Bronchial epithelial cell (primary cell): ENCODE measurements at regions not wholly inside any gene's neighbourhood (a gene's known extent, or its start where the extent isn't known, plus 50 kb on each side); places are given as distances from the start of the nearest gene placed in this dataset.
A peak's percentile ranks its signal among the peaks of the same experiment; 100 is the strongest.

Experiments used
- DNase-seq: peaks from one replicate; pipeline ENCODE4 v3.0.0-alpha.2; 2010; ENCODE audit warnings: low read depth
- FAIRE-seq: peaks from 2 replicates; lab custom pipeline; 2011; peaks lifted over from hg19 to GRCh38; lab: Jason Lieb, UNC
- H3K27me3 ChIP-seq: 2 replicates; pipeline ENCODE4 v1.5.1; 2011; ENCODE audit warnings: low read length; ENCODE audit not compliant: control insufficient read depth, insufficient read depth
- H3K36me3 ChIP-seq: 2 replicates; pipeline ENCODE4 v1.5.1; 2011; ENCODE audit warnings: low read length; ENCODE audit not compliant: control insufficient read depth, insufficient read depth
- H3K4me3 ChIP-seq: 2 replicates; pipeline ENCODE4 v1.5.1; 2011; ENCODE audit warnings: mild to moderate bottlenecking, low read depth, low read length, control low read depth
- TF ChIP-seq, protein P1 (sequence below): IDR thresholded peaks from 2 replicates; pipeline ENCODE4 v1.5.1; 2011; ENCODE audit warnings: mild to moderate bottlenecking, moderate library complexity, low read length, control low read depth, inconsistent platforms; ENCODE audit not compliant: insufficient read depth, severe bottlenecking

DNA sequence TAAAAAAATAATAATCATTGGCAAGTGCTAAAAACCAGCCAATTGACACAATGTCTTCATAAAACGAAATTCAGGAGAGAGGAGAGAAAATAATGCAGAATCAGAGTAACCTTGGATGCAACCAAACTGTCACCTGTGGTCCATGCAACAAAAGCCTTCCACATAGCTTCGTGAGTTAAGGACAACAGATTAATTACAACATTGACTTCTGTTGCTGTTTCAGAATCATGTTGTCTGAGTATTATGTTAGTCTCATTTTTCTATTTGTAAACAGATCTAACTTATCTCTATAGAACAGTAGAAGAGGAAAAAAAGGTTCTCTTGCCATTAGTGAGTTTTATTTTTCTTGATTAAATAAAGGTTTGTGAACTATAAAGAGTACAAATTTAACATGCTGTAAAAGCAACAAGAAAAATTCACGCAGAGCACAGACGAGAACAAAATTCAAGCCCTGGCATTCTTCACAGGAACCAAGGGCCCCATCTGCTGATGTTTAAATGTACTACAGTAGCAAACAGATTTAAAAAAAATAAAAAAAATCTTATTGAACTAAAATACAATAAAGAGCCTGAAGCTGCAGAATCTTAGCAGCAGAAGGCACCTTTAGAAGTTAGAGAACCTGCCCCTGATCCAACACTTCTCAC lies 381.1 kb upstream of the PKN2 start:
- FAIRE-seq, result no peak
- Histone ChIP-seq H3K4me3 (no peak overlapping the region), H3K36me3 (no peaks in the 10 kb centered on the region), H3K27me3 (no peaks in the 10 kb centered on the region)
- peak; percentile 21 for DNase-seq
- TF ChIP-seq, protein P1, sequence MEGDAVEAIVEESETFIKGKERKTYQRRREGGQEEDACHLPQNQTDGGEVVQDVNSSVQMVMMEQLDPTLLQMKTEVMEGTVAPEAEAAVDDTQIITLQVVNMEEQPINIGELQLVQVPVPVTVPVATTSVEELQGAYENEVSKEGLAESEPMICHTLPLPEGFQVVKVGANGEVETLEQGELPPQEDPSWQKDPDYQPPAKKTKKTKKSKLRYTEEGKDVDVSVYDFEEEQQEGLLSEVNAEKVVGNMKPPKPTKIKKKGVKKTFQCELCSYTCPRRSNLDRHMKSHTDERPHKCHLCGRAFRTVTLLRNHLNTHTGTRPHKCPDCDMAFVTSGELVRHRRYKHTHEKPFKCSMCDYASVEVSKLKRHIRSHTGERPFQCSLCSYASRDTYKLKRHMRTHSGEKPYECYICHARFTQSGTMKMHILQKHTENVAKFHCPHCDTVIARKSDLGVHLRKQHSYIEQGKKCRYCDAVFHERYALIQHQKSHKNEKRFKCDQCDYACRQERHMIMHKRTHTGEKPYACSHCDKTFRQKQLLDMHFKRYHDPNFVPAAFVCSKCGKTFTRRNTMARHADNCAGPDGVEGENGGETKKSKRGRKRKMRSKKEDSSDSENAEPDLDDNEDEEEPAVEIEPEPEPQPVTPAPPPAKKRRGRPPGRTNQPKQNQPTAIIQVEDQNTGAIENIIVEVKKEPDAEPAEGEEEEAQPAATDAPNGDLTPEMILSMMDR, result peak; percentile 15

DNA sequence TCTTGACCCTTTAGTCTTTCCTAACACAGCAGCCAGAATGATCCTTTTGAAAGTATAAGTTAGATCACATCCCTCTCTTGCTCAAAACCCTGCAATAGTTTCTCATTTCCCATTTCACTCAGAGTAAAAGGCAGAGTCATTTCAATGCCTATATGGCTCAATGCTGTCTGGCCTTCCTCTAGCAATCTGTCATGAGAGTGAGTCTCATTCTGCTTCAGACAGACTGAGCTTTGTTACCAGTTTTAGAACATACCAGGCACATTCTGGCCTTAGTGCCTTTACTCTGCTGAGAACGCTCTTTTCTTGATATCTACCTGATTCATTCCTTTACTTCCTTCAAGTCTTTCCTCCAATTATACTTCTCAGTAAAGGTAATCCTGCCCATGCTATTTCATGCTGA lies 372.8 kb upstream of the PKN2 start:
- Histone ChIP-seq H3K27me3 (no peaks in the 10 kb centered on the region), H3K4me3 (no peak overlapping the region), H3K36me3 (no peaks in the 10 kb centered on the region)
- FAIRE-seq, result no peak
- TF ChIP-seq, protein P1, result no peak
- DNase-seq, result no peak

DNA sequence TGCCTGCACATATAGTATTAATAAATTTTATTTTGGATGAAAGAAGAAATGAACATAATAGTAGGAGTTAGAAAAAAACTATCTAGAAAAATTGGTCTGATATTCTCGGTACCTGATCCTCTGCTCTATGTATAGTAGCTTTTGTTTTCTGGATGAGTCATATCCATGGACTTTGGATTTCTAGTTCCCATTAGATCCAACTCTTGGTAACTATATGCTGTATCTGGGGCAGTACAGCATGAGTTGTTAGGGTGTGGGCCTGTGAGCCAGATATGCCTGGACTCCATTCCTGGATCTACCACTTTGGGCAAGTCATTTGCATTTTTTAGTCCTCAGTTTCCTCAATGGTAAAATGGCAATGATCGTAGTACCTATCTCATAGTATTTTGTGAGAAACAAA lies 372.2 kb upstream of the PKN2 start:
- TF ChIP-seq, protein P1, result no peak
- H3K36me3 ChIP-seq, result no peaks in the 10 kb centered on the region
- no peak overlapping the region for H3K4me3 ChIP-seq
- H3K27me3 ChIP-seq, result no peaks in the 10 kb centered on the region
- FAIRE-seq (no peak), DNase-seq (peak; percentile 35)

DNA sequence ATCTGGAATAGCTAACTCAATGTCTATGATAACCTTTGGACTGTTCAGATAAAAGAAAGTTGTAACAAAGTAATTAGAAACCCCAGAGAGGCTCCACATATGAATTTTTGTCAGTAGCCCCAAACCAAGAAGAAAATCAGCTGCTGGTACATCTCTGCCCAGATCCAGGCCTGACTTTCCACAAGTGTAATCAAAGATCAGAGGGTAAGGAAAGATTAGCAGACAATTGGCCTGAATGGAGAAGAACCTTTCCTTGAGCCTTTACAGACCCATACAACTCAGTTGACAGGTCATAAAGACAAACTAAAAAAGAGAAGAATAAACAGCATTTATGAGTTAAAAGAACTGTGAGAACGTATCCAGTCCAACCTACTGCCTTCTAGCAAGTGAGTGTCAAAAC lies 366.7 kb upstream of the PKN2 start:
- DNase-seq (no peak), FAIRE-seq (no peak)
- TF ChIP-seq, protein P1, result no peak
- Histone ChIP-seq H3K27me3 (no peaks in the 10 kb centered on the region), H3K4me3 (no peak overlapping the region), H3K36me3 (no peaks in the 10 kb centered on the region)

DNA sequence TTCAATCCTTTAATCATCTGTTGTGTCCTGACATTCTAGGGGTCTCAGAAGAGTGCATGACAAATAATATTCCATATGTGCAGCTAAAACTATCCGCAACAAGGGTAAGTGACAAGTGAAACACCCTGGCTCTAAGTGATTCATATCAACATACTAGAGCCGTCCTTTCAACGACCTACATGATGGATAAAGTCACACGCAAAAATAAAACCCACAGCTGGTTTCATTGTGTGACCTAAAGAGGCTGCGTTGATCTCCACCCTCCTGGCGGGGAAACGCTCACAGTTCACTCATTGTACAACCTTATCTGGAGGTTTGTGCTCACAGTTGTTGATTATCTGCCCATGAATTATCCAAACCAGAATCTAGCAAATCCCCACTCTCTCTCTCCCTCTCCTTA lies 365.3 kb upstream of the PKN2 start:
- no peaks in the 10 kb centered on the region for H3K27me3 ChIP-seq
- DNase-seq (no peak), FAIRE-seq (no peak)
- TF ChIP-seq, protein P1, result no peak
- no peaks in the 10 kb centered on the region for H3K36me3 ChIP-seq
- no peak overlapping the region for H3K4me3 ChIP-seq

DNA sequence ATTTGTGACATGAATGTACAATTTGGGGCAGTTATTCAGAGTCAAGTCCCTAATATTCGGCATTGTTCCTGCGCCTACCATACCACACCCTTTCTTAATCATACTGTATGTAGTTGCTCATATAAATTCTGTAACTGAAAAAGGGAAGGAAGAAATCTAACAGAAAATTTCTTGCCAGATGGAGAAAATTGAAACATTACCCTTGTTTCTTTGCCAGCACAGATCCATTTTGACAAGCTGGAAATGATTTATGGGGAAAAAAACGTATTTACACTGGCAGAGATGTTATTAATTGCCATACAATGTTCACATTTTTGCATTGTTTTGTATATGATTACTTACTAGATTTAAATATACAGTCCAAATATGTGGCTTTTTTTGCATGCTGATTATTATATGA lies 363.8 kb upstream of the PKN2 start:
- no peak for DNase-seq
- FAIRE-seq, result no peak
- Histone ChIP-seq H3K36me3 (no peaks in the 10 kb centered on the region), H3K27me3 (no peaks in the 10 kb centered on the region), H3K4me3 (no peak overlapping the region)
- TF ChIP-seq, protein P1, result no peak
